HT1080 (cell line): ENCODE measurements at regions not wholly inside any gene's neighbourhood (a gene's known extent, or its start where the extent isn't known, plus 50 kb on each side); places are given as distances from the start of the nearest gene placed in this dataset.

Experiments used
- DNase-seq: peaks from one replicate; pipeline ENCODE4 v3.0.0-alpha.2; 2015; ENCODE audit warnings: low read depth

GRCh38 chr22:12097588-12097987, 3430.4 kb upstream of the OR11H1 start:
- peak; percentile 7 for DNase-seq
